Nephron (organoid): ENCODE measurements at regions not wholly inside any gene's neighbourhood (a gene's known extent, or its start where the extent isn't known, plus 50 kb on each side); places are given as distances from the start of the nearest gene placed in this dataset.

Experiments used
- H3K27ac Mint-ChIP-seq, 3 experiments: 2 replicates each; pipeline ENCODE4 v1.8.0; 2020; ENCODE audit warnings: mixed read lengths in 3 of 3, mild to moderate bottlenecking in 2 of 3, moderate library complexity in 1 of 3
- H3K27me3 Mint-ChIP-seq: 2 replicates; pipeline ENCODE4 v1.8.0; 2021; ENCODE audit warnings: low read depth, mild to moderate bottlenecking, moderate library complexity, mixed read lengths
- H3K36me3 Mint-ChIP-seq: 2 replicates; pipeline ENCODE4 v1.8.0; 2020; ENCODE audit warnings: low read depth, mixed read lengths
- H3K4me1 Mint-ChIP-seq: 2 replicates; pipeline ENCODE4 v1.8.0; 2020; ENCODE audit warnings: mixed read lengths
- H3K4me3 Mint-ChIP-seq, 3 experiments: 2 replicates each; pipeline ENCODE4 v1.8.0; 2020; ENCODE audit warnings: mild to moderate bottlenecking in 3 of 3, mixed read lengths in 3 of 3, moderate library complexity in 2 of 3
- H3K9me3 Mint-ChIP-seq: 2 replicates; pipeline ENCODE4 v1.8.0; 2020; ENCODE audit warnings: mixed read lengths
- TF ChIP-seq, protein P1 (sequence below), 3 experiments: fragments of 200-600 bp; sonication (generic); IDR thresholded peaks; one replicate each; pipeline ENCODE4 v1.5.0; 2021; ENCODE audit warnings: antibody characterized with exemption in 3 of 3; ENCODE audit not compliant: unreplicated experiment in 3 of 3

DNA sequence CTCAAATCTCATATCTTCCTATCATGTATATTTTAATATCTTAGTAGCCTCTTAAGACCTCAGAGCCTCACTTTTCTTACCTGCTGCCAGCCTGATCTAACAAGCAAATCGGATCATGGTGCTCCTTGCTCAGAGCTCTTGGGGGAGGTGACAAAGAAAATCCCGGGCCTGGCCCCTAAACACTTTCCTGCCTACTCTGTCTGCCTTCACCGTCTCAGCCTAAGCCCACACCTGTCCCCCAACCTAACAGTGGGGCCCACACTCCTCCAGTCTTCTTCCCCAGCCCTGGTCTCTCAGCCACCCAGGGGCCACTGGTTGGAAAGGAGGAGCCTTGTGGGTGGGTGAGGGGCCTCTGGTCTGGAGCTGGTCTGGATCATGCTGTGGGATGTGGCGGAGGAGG lies 207.3 kb downstream of the HAUS1 start:
- Mint-ChIP-seq H3K4me3 (no peak overlapping the region), H3K9me3 (peaks cover 8% of the 10 kb centered on the region), H3K27ac (no peak overlapping the region), H3K4me1 (peaks cover 5% of the 10 kb centered on the region), H3K27me3 (peaks cover 4% of the 10 kb centered on the region), H3K36me3 (no peaks in the 10 kb centered on the region)
- TF ChIP-seq, protein P1, sequence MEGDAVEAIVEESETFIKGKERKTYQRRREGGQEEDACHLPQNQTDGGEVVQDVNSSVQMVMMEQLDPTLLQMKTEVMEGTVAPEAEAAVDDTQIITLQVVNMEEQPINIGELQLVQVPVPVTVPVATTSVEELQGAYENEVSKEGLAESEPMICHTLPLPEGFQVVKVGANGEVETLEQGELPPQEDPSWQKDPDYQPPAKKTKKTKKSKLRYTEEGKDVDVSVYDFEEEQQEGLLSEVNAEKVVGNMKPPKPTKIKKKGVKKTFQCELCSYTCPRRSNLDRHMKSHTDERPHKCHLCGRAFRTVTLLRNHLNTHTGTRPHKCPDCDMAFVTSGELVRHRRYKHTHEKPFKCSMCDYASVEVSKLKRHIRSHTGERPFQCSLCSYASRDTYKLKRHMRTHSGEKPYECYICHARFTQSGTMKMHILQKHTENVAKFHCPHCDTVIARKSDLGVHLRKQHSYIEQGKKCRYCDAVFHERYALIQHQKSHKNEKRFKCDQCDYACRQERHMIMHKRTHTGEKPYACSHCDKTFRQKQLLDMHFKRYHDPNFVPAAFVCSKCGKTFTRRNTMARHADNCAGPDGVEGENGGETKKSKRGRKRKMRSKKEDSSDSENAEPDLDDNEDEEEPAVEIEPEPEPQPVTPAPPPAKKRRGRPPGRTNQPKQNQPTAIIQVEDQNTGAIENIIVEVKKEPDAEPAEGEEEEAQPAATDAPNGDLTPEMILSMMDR (IDR thresholded peaks at IDR 0.05; ENCODE audit: unreplicated experiment in 3 of 3) = no peak

DNA sequence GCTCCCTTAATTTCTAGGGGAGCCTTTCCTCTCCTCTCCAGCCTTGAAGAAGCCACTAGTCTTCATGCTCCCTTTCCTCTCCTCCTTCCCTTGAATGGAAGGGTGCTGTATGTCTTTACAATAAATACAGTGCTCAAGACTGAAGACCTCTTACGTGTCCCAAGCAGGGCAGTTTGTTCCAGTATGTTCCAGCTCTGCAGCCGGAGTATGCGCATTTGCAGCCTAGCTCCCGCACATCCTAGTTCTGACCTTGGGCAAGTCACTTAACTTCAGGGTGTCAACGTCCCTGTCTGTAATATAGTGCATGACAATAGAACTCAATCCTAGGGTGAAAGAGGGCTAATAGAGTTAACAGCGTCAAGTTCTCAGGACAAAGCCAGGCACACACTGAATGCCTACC lies 208.0 kb downstream of the HAUS1 start:
- H3K27me3 Mint-ChIP-seq = peaks cover 4% of the 10 kb centered on the region
- TF ChIP-seq, protein P1 (IDR thresholded peaks at IDR 0.05; ENCODE audit: unreplicated experiment in 3 of 3) = no peak
- peaks cover 4% of the 10 kb centered on the region for H3K9me3 Mint-ChIP-seq
- H3K27ac Mint-ChIP-seq = no peak overlapping the region
- H3K4me1 Mint-ChIP-seq = peaks cover 5% of the 10 kb centered on the region
- H3K36me3 Mint-ChIP-seq = no peaks in the 10 kb centered on the region
- no peak overlapping the region for H3K4me3 Mint-ChIP-seq

DNA sequence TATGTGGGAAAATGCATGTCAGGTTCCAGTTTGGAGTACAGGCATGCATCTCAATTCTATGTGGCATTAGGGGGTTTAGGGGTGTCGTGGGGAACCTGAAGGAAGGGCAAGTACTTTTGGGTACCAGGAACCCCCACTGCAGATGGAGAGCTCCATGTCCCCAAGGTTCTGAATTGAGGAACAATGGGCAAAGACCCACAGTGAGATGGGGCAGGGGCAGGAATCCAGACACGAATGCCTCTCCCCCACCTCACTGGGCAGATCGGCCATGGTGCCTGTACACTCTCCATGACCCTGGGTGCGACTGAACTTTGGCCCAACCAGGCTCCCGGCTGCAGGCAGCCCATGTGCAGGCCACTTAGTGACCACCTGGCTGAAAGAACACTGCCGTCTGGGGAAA lies 209.3 kb downstream of the HAUS1 start:
- Mint-ChIP-seq H3K9me3 (no peaks in the 10 kb centered on the region), H3K4me3 (no peak overlapping the region), H3K4me1 (peaks cover 5% of the 10 kb centered on the region), H3K36me3 (no peaks in the 10 kb centered on the region), H3K27me3 (no peaks in the 10 kb centered on the region), H3K27ac (no peak overlapping the region)
- TF ChIP-seq, protein P1 (IDR thresholded peaks at IDR 0.05; ENCODE audit: unreplicated experiment in 3 of 3) = no peak

DNA sequence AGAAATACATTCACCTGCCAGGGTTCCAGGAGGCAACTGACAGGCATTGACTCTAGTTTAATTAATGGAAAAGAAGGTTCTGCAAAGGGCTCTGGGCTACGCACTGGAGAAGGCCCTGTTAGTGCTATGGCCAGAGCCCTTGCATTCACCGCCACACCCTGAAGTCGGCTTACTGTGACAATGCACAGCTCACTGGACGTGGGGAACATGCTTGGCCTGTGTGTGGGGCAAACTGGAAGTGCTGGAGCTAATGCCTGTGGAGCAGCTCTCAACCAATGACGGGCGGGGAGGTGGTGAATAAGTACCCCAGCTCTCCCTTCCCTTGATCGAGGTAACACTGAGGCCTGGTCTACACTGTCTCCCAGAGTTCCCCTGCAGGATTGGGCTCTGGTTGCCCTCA lies 209.8 kb downstream of the HAUS1 start:
- Mint-ChIP-seq H3K27ac (no peak overlapping the region), H3K4me1 (peaks cover 5% of the 10 kb centered on the region), H3K27me3 (no peaks in the 10 kb centered on the region), H3K4me3 (no peak overlapping the region), H3K9me3 (no peaks in the 10 kb centered on the region), H3K36me3 (no peaks in the 10 kb centered on the region)
- TF ChIP-seq, protein P1 (IDR thresholded peaks at IDR 0.05; ENCODE audit: unreplicated experiment in 3 of 3) = no peak

DNA sequence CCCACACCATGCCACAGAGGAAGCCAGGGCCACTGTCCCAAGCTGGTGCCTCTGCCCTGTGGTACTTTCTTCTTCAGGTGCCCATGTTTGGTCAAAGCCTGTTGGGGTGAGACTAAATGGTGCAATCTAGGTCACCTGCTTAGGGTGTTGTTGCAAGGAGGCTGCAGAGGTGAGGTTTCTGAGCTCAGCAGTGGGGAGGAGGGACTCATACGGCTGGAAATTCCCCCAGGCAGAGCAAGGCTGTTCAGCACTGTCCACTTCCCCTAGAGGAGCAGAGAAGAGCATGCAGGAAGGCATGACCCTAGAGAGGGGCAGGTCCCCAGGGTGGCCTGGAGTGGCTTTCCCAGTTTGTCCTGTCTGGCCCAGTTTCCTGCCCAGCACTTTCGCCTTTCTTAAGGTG lies 211.0 kb downstream of the HAUS1 start:
- Mint-ChIP-seq H3K4me3 (no peak overlapping the region), H3K9me3 (no peaks in the 10 kb centered on the region), H3K4me1 (peaks cover 5% of the 10 kb centered on the region), H3K27me3 (no peaks in the 10 kb centered on the region), H3K36me3 (no peaks in the 10 kb centered on the region), H3K27ac (no peak overlapping the region)
- TF ChIP-seq, protein P1 (IDR thresholded peaks at IDR 0.05; ENCODE audit: unreplicated experiment in 3 of 3) = no peak

DNA sequence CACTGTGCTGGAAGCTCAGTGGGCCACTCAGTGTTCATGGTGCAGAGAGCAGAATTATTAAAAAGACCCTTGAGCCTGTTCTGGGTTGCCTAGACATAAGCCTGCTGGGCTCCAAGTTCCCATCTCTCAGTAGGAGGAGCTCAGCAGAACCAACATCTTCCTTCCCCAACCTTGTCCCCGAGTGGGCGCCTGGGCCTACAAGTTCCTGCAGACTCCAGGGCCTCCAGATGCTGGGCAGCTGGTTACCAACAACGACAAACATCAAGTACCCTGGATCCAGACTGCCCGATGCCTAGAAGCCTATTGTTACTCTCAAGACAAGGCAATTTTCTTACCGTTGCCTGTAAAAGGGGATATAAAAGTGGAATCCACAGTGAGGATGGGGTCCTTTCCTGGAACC lies 214.2 kb downstream of the HAUS1 start:
- no peaks in the 10 kb centered on the region for H3K36me3 Mint-ChIP-seq
- H3K27me3 Mint-ChIP-seq = peaks cover 4% of the 10 kb centered on the region
- H3K4me3 Mint-ChIP-seq = no peak overlapping the region
- peaks cover 11% of the 10 kb centered on the region for H3K4me1 Mint-ChIP-seq
- TF ChIP-seq, protein P1 (IDR thresholded peaks at IDR 0.05; ENCODE audit: unreplicated experiment in 3 of 3) = no peak
- H3K27ac Mint-ChIP-seq = no peak overlapping the region
- H3K9me3 Mint-ChIP-seq = no peaks in the 10 kb centered on the region
